K562 (cell line): ENCODE measurements at regions not wholly inside any gene's neighbourhood (a gene's known extent, or its start where the extent isn't known, plus 50 kb on each side); places are given as distances from the start of the nearest gene placed in this dataset.

Experiments used
- ATAC-seq: fragments of 200-7000 bp; cut with Tn5 transposase; 3 replicates; pipeline ENCODE4 v1.9.1; 2020; ENCODE audit warnings: moderate library complexity
- BruUV-seq: library from RNA; stranded (reverse); fragments of 400-500 nt; replicated peaks from 2 replicates; lab custom pipeline; 2021; lab: Mats Ljungman, UMichigan
- CTCF ChIA-PET: fragments of 300-600 bp; formaldehyde crosslinking; extraction: SDS; loops from one replicate; lab custom pipeline; 2021; ENCODE audit warnings: low intra/inter-chr PET ratio; lab: Yijun Ruan, JAX
- POLR2A ChIA-PET: fragments of 300-600, 350-650 bp; sonication (Branson Sonifier 250); formaldehyde crosslinking; extraction: SDS; loops from one replicate; lab custom pipeline; 2021; ENCODE audit warnings: antibody characterized with exemption, inconsistent platforms; lab: Yijun Ruan, JAX
- DNase-seq, 4 experiments: peaks; one replicate each; pipeline versions ENCODE4 v3.0.0 to v3.0.0-alpha.2; 2011 to 2018; ENCODE audit warnings: low spot score in 3 of 4, mixed read lengths in 3 of 4; ENCODE audit errors: extremely low read depth in 1 of 4
- FAIRE-seq: peaks from 2 replicates; lab custom pipeline; 2011; peaks lifted over from hg19 to GRCh38; lab: Jason Lieb, UNC
- H2AFZ ChIP-seq: 2 replicates; pipeline ENCODE4 v1.6.0; 2011; ENCODE audit warnings: low read depth, low read length, control low read depth, inconsistent platforms
- H3K27ac ChIP-seq: fragments of 200-600 bp; 3 replicates; pipeline ENCODE4 v1.8.0; 2011; ENCODE audit warnings: low read depth, mild to moderate bottlenecking, control low read depth, inconsistent platforms, low read length, moderate library complexity, mixed read lengths; ENCODE audit errors: extremely low read depth
- H3K27me3 ChIP-seq, 2 experiments: fragments of 300-600 bp in 1 of 2; 2 replicates in 1 of 2; 3 replicates in 1 of 2; pipeline versions ENCODE4 v1.6.0 to v1.8.0; 2011; ENCODE audit warnings: inconsistent platforms in 2 of 2, low read length in 2 of 2, mild to moderate bottlenecking in 1 of 2, mixed read lengths in 1 of 2, moderate library complexity in 1 of 2; ENCODE audit not compliant: control insufficient read depth in 2 of 2, insufficient read depth in 2 of 2
- H3K36me3 ChIP-seq: fragments of 300-600 bp; 3 replicates; pipeline ENCODE4 v1.8.0; 2011; ENCODE audit warnings: mild to moderate bottlenecking, low read length, inconsistent platforms; ENCODE audit not compliant: control insufficient read depth, insufficient read depth
- H3K4me1 ChIP-seq, 2 experiments: fragments of 200-600 bp in 1 of 2; replicated peaks in 1 of 2; 2 replicates in 1 of 2; 3 replicates in 1 of 2; pipeline versions ENCODE4 v1.5.1 to v1.8.0; 2011; ENCODE audit warnings: inconsistent platforms in 2 of 2, low read length in 2 of 2, mild to moderate bottlenecking in 1 of 2, mixed read lengths in 1 of 2, moderate library complexity in 1 of 2; ENCODE audit not compliant: control insufficient read depth in 2 of 2, insufficient read depth in 2 of 2
- H3K4me2 ChIP-seq: 2 replicates; pipeline ENCODE4 v1.6.1; 2011; ENCODE audit warnings: low read length, control low read depth, inconsistent platforms, mixed read lengths; ENCODE audit not compliant: insufficient read depth
- H3K4me3 ChIP-seq: fragments of 200-600 bp; sonication (generic), shearing (Covaris generic); 2 replicates; pipeline ENCODE4 v1.5.1; 2016; ENCODE audit warnings: control low read depth, inconsistent platforms
- H3K79me2 ChIP-seq: fragments of 200-600 bp; 3 replicates; pipeline ENCODE4 v1.8.0; 2011; ENCODE audit warnings: low read length, inconsistent platforms; ENCODE audit not compliant: control insufficient read depth, insufficient read depth
- H3K9ac ChIP-seq, 2 experiments: 2 replicates each; pipeline versions ENCODE4 v1.6.0 to v1.6.1; 2011; ENCODE audit warnings: low read depth in 2 of 2, low read length in 2 of 2, control low read depth in 1 of 2, inconsistent platforms in 1 of 2, mild to moderate bottlenecking in 1 of 2, mixed read lengths in 1 of 2; ENCODE audit not compliant: insufficient read depth in 1 of 2
- H3K9me1 ChIP-seq: one replicate; pipeline ENCODE4 v1.6.0; 2011; ENCODE audit warnings: inconsistent platforms, mild to moderate bottlenecking, low read length, moderate library complexity; ENCODE audit not compliant: control insufficient read depth, insufficient read depth
- H3K9me3 ChIP-seq: replicated peaks from 2 replicates; pipeline ENCODE4 v1.5.1; 2011; ENCODE audit warnings: low read depth, low read length, inconsistent platforms; ENCODE audit not compliant: control insufficient read depth, insufficient read depth
- H4K20me1 ChIP-seq: replicated peaks from 2 replicates; pipeline ENCODE4 v1.6.1; 2011; ENCODE audit warnings: low read length, inconsistent platforms, mixed read lengths; ENCODE audit not compliant: control insufficient read depth, insufficient read depth
- HDAC2 ChIP-seq: fragments of 450-650 bp; IDR thresholded peaks from 2 replicates; pipeline ENCODE4 v1.6.1; 2016; ENCODE audit warnings: mild to moderate bottlenecking
- MCM2 ChIP-seq: fragments of 450-650 bp; IDR thresholded peaks from 2 replicates; pipeline ENCODE4 v1.6.1; 2017; ENCODE audit warnings: low read depth, mild to moderate bottlenecking
- PPARD ChIP-seq: fragments of 250-450 bp; sonication (Bioruptor Pico); IDR thresholded peaks from 2 replicates; pipeline ENCODE4 v1.8.0; 2022; ENCODE audit warnings: inconsistent platforms, mild to moderate bottlenecking, moderate library complexity
- REST ChIP-seq, 2 experiments: fragments of 450-650 bp; formaldehyde crosslinking in 1 of 2; IDR thresholded peaks; 2 replicates each; pipeline versions ENCODE4 v1.4.0 to v1.6.1; 2014 to 2020; ENCODE audit warnings: mild to moderate bottlenecking in 2 of 2, borderline replicate concordance in 1 of 2, low read depth in 1 of 2
- SAP30 ChIP-seq: fragments of 200-600 bp; sonication (generic); IDR thresholded peaks from 2 replicates; pipeline ENCODE4 v1.6.1; 2012; ENCODE audit warnings: borderline replicate concordance, low read depth, mild to moderate bottlenecking, moderate library complexity, low read length, control low read depth, inconsistent platforms; ENCODE audit not compliant: insufficient read depth, poor library complexity, severe bottlenecking
- SLC30A9 ChIP-seq: fragments of 250-450 bp; sonication (Bioruptor Pico); IDR thresholded peaks from 2 replicates; pipeline ENCODE4 v1.8.0; 2022; ENCODE audit warnings: mild to moderate bottlenecking, moderate library complexity
- SMC3 ChIP-seq: conservative IDR thresholded peaks from 2 replicates; pipeline ENCODE4 v1.6.1; 2011; ENCODE audit warnings: low read depth, low read length, improper control_type of control experiment; ENCODE audit not compliant: insufficient read depth
- SUPT5H ChIP-seq: fragments of 450-650 bp; IDR thresholded peaks from 2 replicates; pipeline ENCODE4 v1.6.1; 2016
- ZNF3 ChIP-seq: fragments of 250-450 bp; sonication (Bioruptor Pico); IDR thresholded peaks from 2 replicates; pipeline ENCODE4 v1.5.0; 2021; ENCODE audit warnings: mild to moderate bottlenecking, moderate library complexity
- WGBS: fragments of 100-300 bp; shearing (Covaris generic); methylation state at CpG from one replicate; pipeline ENCODE4 v1.1.6; 2016; ENCODE audit warnings: low coverage, mixed read lengths; ENCODE audit not compliant: insufficient coverage; ENCODE audit errors: missing lambda C conversion rate; 5-methylcytosine and 5-hydroxymethylcytosine counted together
- in situ Hi-C: fragments of 300-500 bp; cut with MboI; formaldehyde crosslinking; loops from 4 replicates; pipeline ENCODE4 v1.15.0; 2018; ENCODE audit warnings: inconsistent platforms, mixed read lengths
- intact Hi-C: fragments of 100-400 bp; cut with micrococcal nuclease; formaldehyde crosslinking; loops from 2 replicates; pipeline ENCODE4 v1.14.2; 2022

- no peak for FAIRE-seq
- H3K4me2 ChIP-seq = no peak overlapping the region
Measured at GRCh38 chr12:53806721-53807120, 54.9 kb upstream of the CISTR start.

More at GRCh38 chr12:53806721-53807120, 54.9 kb upstream of the CISTR start:
- intact Hi-C loops = loop anchor here (5.0 kb wide), 1 partner anchor 141 kb away; no protein-coding TSS in a partner anchor
- Histone ChIP-seq H3K79me2 (no peaks in the 10 kb centered on the region), H3K4me1 (peaks cover 0 to 20% of the 10 kb centered on the region in 2 experiments; a peak in 3 of 5 replicates), H4K20me1 (peaks cover 8% of the 10 kb centered on the region; the same call in 1 of the 2 replicates), H3K9ac (no peak overlapping the region), H3K27me3 (peaks cover 8 to 26% of the 10 kb centered on the region in 2 experiments; a peak in 4 of 5 replicates), H3K27ac (no peak overlapping the region), H3K9me3 (no peaks in the 10 kb centered on the region), H3K9me1 (no peaks in the 10 kb centered on the region), H3K4me3 (no peak overlapping the region), H3K36me3 (no peaks in the 10 kb centered on the region), H2AFZ (no peak overlapping the region)
- no TSS peak for BruUV-seq
- TF ChIP-seq SLC30A9 (no peak), SAP30 (no peak), PPARD (CRISPR knock-in tag) (no peak), SUPT5H (no peak), HDAC2 (no peak), ZNF3 (CRISPR knock-in tag) (no peak), REST (IDR thresholded peaks at IDR 0.05; ENCODE audit: borderline replicate concordance) (no peak), REST (CRISPR knock-in tag; IDR thresholded peaks at IDR 0.05; ENCODE audit: low read depth) (no peak), MCM2 (no peak), SMC3 (no peak)
- WGBS = 2% methylated on average over 7 of the region's 7 CpGs
- in situ Hi-C loops = no loop called here
- ATAC-seq (no peak), DNase-seq (no peak)
- POLR2A ChIA-PET = interaction anchor here (0.7 to 0.9 kb wide), 2 partner anchors 13 to 32 kb away, joined by 3 to 4 read pairs; no protein-coding TSS in a partner anchor
- CTCF ChIA-PET = interaction anchor here (0.7 kb wide), 1 partner anchor 21 kb away, joined by 3 read pairs; no protein-coding TSS in a partner anchor
